Muscle layer of duodenum (tissue), 2 donors: ENCODE measurements at regions not wholly inside any gene's neighbourhood (a gene's known extent, or its start where the extent isn't known, plus 50 kb on each side); places are given as distances from the start of the nearest gene placed in this dataset.

Experiments used
- H3K27ac ChIP-seq: one replicate; pipeline ENCODE4 v1.7.0; 2013; ENCODE audit warnings: mild to moderate bottlenecking, low read length
- H3K27me3 ChIP-seq: one replicate; pipeline ENCODE4 v1.7.0; 2013; ENCODE audit warnings: low read depth, mild to moderate bottlenecking, control low read depth, low read length
- H3K36me3 ChIP-seq, 2 donors: one replicate each; pipeline ENCODE4 v1.7.0; 2013; ENCODE audit warnings: low read length in 2 of 2, control low read depth in 1 of 2, mild to moderate bottlenecking in 1 of 2; ENCODE audit not compliant: insufficient read depth in 2 of 2, control insufficient read depth in 1 of 2
- H3K4me1 ChIP-seq, 2 donors: one replicate each; pipeline ENCODE4 v1.7.0; 2013; ENCODE audit warnings: low read length in 2 of 2, mild to moderate bottlenecking in 2 of 2, control low read depth in 1 of 2, moderate library complexity in 1 of 2; ENCODE audit not compliant: insufficient read depth in 2 of 2, control insufficient read depth in 1 of 2
- H3K4me3 ChIP-seq, 2 donors: one replicate each; pipeline ENCODE4 v1.7.0; 2013; ENCODE audit warnings: low read length in 2 of 2, low read depth in 1 of 2, mild to moderate bottlenecking in 1 of 2
- H3K9me3 ChIP-seq, 2 donors: one replicate each; pipeline ENCODE4 v1.7.0; 2013; ENCODE audit warnings: low read length in 2 of 2, control low read depth in 1 of 2, mild to moderate bottlenecking in 1 of 2; ENCODE audit not compliant: control insufficient read depth in 1 of 2
- donor health status: healthy.

DNA sequence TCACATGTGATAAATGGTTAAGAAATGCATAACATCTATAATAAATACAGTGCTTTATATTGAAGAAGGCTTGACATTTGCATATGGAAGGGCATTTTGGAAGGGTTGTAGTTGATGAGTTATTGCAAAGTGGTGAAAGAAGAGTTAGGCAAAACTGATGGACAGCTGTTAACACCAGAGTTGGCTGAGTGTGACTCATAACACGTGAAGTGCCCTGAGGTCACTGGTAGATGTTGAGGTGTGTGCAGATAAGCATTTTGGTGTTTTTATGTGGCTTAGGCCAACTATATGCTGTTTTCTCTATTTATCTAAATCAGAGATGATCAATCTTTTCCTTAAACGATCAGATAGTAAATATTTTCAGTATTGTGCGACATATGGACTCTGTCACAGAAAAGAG is 154.3 kb upstream of the KCNH7 start:
- Histone ChIP-seq H3K36me3 (no peaks in the 10 kb centered on the region), H3K27me3 (no peaks in the 10 kb centered on the region), H3K27ac (no peak overlapping the region), H3K9me3 (peaks cover 0 to 2% of the 10 kb centered on the region in 2 donors), H3K4me1 (no peaks in the 10 kb centered on the region), H3K4me3 (no peak overlapping the region)

DNA sequence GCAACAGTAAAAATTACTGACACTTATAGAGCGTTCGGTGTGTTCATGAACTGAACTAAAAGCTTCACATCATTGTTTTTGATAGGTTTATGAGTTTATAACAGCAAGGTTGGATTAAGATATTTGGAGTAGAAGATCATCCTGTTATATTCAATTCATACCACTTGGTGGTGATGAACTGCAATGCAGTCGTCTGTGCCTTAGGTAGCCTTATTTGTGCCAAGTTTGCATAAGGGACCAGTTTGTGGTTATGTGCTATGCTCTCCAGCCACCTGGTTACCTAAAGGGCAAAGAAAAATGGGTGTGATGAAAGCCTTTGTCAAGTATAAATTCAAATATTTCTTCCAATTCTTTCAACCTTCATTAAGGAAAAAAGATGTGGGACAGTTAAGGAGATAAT is 150.9 kb upstream of the KCNH7 start:
- Histone ChIP-seq H3K9me3 (no peaks in the 10 kb centered on the region), H3K4me3 (no peak overlapping the region), H3K27me3 (no peaks in the 10 kb centered on the region), H3K27ac (no peak overlapping the region), H3K4me1 (no peaks in the 10 kb centered on the region), H3K36me3 (no peaks in the 10 kb centered on the region)

DNA sequence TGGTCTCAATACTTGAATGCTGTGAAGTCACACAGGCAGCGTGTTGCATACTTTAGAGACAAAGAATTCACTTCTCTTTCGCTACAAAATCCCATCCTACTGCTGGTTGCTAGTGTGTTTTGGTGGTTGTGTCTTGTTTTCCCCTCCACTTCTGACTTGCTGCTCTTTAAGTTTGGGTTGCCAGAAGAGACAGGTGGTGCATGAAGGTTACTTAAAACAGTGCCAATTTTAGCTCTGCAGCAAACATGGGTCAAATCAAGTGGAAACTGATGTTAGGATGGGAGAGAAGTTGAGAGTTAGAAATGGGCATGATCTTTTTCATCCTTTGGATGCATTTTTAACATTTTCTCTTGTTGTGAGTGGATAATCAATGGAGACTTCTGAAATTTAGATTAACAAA is 136.2 kb upstream of the KCNH7 start:
- Histone ChIP-seq H3K4me3 (no peak overlapping the region), H3K27me3 (no peaks in the 10 kb centered on the region), H3K9me3 (no peaks in the 10 kb centered on the region), H3K36me3 (no peaks in the 10 kb centered on the region), H3K27ac (no peak overlapping the region), H3K4me1 (no peaks in the 10 kb centered on the region)

DNA sequence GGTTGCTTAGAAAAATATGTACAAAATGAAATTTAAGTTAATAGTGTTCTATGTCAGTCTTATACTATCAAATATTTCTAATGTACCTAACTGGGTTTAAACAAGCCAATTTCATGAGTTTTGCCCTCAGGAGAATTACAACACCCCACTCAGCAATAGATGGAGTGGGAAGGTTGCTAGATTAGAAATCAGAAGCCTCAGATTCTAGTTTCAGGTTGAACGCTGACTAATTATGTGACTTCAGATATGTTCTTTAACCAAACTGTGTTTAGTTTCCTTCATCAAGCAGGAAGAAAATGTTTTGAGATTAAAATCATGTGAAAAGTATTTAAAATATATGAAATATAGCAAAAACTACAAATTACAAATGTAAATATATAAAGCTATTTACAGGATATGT is 133.8 kb upstream of the KCNH7 start:
- H3K4me3 ChIP-seq = no peak overlapping the region
- no peaks in the 10 kb centered on the region for H3K36me3 ChIP-seq
- no peaks in the 10 kb centered on the region for H3K9me3 ChIP-seq
- no peaks in the 10 kb centered on the region for H3K27me3 ChIP-seq
- no peak overlapping the region for H3K27ac ChIP-seq
- H3K4me1 ChIP-seq = no peaks in the 10 kb centered on the region

DNA sequence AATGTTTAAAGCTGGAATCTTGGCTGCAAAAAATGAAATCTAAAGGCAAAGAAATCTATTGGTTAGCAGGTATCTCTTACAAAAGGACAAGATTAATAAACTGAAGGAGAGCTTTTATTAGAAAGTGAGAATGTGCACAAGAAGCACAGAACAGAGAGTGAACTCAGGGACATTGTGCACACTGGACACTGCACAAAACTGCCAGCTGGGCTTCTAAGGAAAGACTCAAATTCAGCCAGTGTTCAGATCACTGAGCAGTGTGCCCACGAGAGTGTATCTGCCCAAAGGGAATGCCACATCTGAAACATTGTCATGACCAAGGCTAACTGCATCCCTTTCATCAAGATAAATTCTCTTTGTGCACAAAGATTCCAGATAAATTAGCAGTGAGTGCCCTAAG is 129.7 kb upstream of the KCNH7 start:
- no peaks in the 10 kb centered on the region for H3K36me3 ChIP-seq
- H3K27ac ChIP-seq = no peak overlapping the region
- no peaks in the 10 kb centered on the region for H3K27me3 ChIP-seq
- H3K4me1 ChIP-seq = no peaks in the 10 kb centered on the region
- no peaks in the 10 kb centered on the region for H3K9me3 ChIP-seq
- no peak overlapping the region for H3K4me3 ChIP-seq

DNA sequence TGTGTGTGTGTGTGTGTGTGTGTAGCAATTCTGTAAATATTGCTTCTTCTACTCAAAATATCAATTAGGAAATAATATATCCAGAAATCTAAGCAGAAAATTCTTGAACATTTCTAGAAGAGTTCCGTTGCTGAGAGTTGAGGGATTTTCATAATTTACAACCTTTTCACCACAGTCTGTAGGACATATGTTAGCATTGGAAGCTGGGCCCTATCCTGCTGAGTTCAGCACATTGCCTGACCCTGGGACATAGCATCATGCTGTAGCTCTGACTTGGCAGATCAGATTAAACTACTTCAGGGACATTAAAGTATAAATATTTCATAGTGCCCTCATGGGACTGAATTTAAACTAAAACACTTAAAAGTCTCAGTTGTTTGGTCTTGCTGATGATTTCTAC is 129.2 kb upstream of the KCNH7 start:
- no peaks in the 10 kb centered on the region for H3K9me3 ChIP-seq
- no peaks in the 10 kb centered on the region for H3K4me1 ChIP-seq
- no peak overlapping the region for H3K4me3 ChIP-seq
- no peaks in the 10 kb centered on the region for H3K36me3 ChIP-seq
- no peak overlapping the region for H3K27ac ChIP-seq
- no peaks in the 10 kb centered on the region for H3K27me3 ChIP-seq

DNA sequence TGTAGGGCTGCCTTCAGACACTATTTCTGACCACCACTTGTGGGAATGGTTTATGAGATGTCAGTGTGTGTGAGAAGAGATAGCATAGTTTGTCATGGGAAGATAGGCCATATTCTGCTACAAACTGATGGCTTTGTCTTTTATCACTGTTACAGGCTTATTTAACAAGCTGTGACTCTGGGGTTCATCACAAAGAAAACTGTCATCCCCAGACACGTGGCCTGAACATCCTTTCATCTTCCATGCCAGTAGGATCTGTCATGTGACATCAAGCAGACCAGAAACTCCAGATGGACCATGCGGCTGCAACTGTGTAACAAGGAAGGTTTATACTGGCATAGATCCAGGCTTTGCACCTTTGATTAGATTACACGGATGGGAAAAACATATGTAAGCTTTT is 128.6 kb upstream of the KCNH7 start:
- Histone ChIP-seq H3K9me3 (no peaks in the 10 kb centered on the region), H3K36me3 (no peaks in the 10 kb centered on the region), H3K4me1 (no peaks in the 10 kb centered on the region), H3K27me3 (no peaks in the 10 kb centered on the region), H3K4me3 (no peak overlapping the region), H3K27ac (no peak overlapping the region)

DNA sequence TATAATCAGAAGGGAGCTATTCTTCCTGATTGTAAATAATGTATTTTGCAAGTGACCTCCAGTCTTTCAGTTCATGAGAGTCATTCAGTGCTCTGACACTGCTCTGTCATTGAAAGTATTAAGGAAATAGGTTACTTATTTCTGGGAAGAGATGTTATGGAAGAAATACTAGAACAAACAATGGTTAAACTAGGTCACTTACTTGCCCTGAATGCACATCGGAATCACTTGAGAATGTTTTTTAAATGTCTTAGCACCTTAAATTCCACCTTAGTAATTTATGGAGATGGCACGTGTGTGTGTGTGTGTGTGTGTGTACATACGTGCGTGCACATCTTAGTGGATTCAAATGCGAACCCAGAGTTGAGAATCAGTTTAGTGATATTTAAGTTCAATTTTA is 126.6 kb upstream of the KCNH7 start:
- no peak overlapping the region for H3K4me3 ChIP-seq
- H3K36me3 ChIP-seq = no peaks in the 10 kb centered on the region
- H3K27me3 ChIP-seq = no peaks in the 10 kb centered on the region
- no peaks in the 10 kb centered on the region for H3K9me3 ChIP-seq
- no peak overlapping the region for H3K27ac ChIP-seq
- H3K4me1 ChIP-seq = no peaks in the 10 kb centered on the region

DNA sequence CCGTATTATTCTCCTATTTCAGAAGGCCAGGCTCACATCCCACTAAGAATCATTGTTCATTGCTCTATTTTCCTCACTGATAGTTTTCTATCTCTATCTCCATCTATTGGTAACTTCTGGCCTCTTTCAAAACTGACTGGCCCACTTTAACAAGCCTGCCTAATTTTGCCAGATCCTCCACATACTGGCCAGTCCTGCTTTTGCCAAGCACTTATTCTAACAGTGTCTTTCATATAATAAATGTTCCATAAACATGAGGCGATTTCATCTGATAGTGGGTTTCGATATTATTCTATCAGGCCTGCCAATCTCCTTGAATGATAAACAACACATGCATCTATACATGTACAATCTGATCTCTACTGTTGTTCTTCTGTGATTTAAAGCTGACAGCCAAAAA is 125.9 kb upstream of the KCNH7 start:
- Histone ChIP-seq H3K4me3 (no peak overlapping the region), H3K9me3 (no peaks in the 10 kb centered on the region), H3K27me3 (no peaks in the 10 kb centered on the region)

DNA sequence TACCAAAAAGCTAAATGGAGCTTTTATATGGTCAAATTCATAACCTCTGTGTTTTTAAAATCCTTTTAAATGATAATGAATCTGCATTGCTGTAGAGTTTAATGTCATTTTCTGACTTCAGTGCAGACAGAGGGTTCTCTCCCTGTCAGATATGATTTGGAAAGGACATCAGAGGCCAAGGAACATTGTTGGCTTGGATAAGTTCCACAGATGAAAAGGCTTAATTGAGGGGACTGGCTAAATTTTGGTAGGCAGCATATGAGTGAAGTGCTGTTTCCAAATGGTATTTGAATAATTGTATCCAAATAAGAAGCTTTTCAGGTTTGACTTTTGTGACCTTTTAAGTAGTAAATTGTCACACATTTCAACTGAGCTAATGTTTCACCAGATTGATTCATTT is 124.6 kb upstream of the KCNH7 start:
- Histone ChIP-seq H3K27me3 (no peaks in the 10 kb centered on the region), H3K4me1 (no peaks in the 10 kb centered on the region), H3K36me3 (no peaks in the 10 kb centered on the region), H3K9me3 (no peaks in the 10 kb centered on the region), H3K4me3 (no peak overlapping the region), H3K27ac (no peak overlapping the region)

More for the DNA sequence above, 125.9 kb upstream of the KCNH7 start:
- H3K27ac ChIP-seq = no peak overlapping the region
- H3K36me3 ChIP-seq = no peaks in the 10 kb centered on the region
- H3K4me1 ChIP-seq = no peaks in the 10 kb centered on the region

DNA sequence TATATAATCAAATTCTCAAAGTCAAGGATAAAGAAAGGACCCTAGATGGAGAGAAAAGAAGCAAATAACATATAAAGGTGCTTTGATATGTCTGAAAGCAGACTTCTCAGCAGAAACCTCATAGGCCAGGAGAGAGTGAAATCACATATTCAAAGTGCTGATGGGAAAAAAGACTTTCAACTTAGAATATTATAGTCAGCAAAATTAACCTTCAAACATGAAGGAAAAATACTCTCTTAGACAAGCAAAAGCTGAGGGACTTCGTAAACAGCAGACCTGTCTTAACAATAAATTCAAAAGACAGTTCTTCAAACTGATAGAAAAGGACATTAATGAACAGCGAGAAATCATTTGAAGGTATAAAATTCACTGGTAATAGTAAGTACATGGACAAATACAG is 107.2 kb upstream of the KCNH7 start:
- Histone ChIP-seq H3K36me3 (no peaks in the 10 kb centered on the region), H3K27ac (no peak overlapping the region), H3K4me1 (no peaks in the 10 kb centered on the region), H3K27me3 (no peaks in the 10 kb centered on the region), H3K4me3 (no peak overlapping the region), H3K9me3 (peaks cover 0 to 19% of the 10 kb centered on the region in 2 donors)

DNA sequence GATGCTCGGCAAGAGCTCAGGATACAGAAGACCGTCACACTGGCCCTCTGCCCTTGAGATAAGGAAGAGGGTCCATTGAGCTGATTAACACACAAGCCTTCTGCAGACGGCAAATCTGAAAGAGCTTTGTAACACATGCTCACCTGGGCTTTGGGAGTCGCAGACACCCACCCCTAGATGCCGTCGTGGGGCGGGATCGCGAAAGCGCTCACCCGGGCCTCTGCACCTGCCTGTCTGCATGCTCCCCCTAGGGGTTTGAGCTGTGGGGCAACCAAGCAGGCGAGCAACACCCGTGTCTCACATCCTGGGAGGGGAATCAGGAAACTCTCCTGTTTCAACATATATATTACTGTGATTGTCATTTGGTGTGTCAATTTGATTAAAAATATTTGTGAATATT is 99.8 kb upstream of the KCNH7 start:
- H3K9me3 ChIP-seq = peaks cover 0 to 16% of the 10 kb centered on the region in 2 donors
- H3K4me1 ChIP-seq = no peaks in the 10 kb centered on the region
- H3K27ac ChIP-seq = no peak overlapping the region
- no peaks in the 10 kb centered on the region for H3K27me3 ChIP-seq
- H3K36me3 ChIP-seq = no peaks in the 10 kb centered on the region
- H3K4me3 ChIP-seq = no peak overlapping the region
